ACC112 (cell line): ENCODE measurements at regions not wholly inside any gene's neighbourhood (a gene's known extent, or its start where the extent isn't known, plus 50 kb on each side); places are given as distances from the start of the nearest gene placed in this dataset.
"Not testable (repeated sequence)": the region's sequence is repeated elsewhere in the genome, so short reads cannot be mapped to it uniquely, and the experiment has no call there.

Experiments used
- H2AFZ ChIP-seq: fragments of 200-600 bp; sonication (generic); one replicate; pipeline ENCODE4 v1.6.0; 2017; ENCODE audit warnings: antibody characterized with exemption, low read length; ENCODE audit not compliant: unreplicated experiment
- H3K27ac ChIP-seq: fragments of 200-600 bp; sonication (generic); 2 replicates; pipeline ENCODE4 v1.5.1; 2014; ENCODE audit warnings: low read depth, mild to moderate bottlenecking, antibody characterized with exemption, low read length, moderate library complexity
- H3K27me3 ChIP-seq: fragments of 200-600 bp; sonication (generic); 2 replicates; pipeline ENCODE4 v1.6.1; 2014; ENCODE audit warnings: mild to moderate bottlenecking, antibody characterized with exemption, low read length, moderate library complexity, mixed read lengths; ENCODE audit not compliant: insufficient read depth
- H3K36me3 ChIP-seq: fragments of 200-600 bp; sonication (generic); 2 replicates; pipeline ENCODE4 v1.6.1; 2016; ENCODE audit warnings: mild to moderate bottlenecking, antibody characterized with exemption, low read length, moderate library complexity, mixed read lengths; ENCODE audit not compliant: insufficient read depth
- H3K4me1 ChIP-seq: fragments of 200-600 bp; sonication (generic); one replicate; pipeline ENCODE4 v1.6.1; 2016; ENCODE audit warnings: low read length, mixed read lengths; ENCODE audit not compliant: insufficient read depth, unreplicated experiment, control insufficient read depth
- H3K4me3 ChIP-seq: fragments of 200-600 bp; sonication (generic); 2 replicates; pipeline ENCODE4 v1.5.1; 2014; ENCODE audit warnings: mild to moderate bottlenecking, low read depth, low read length
- H3K79me2 ChIP-seq: fragments of 200-600 bp; sonication (generic); one replicate; pipeline ENCODE4 v1.6.0; 2016; ENCODE audit warnings: low read length; ENCODE audit not compliant: control insufficient read depth, unreplicated experiment, insufficient read depth

GRCh38 chr1:177645491-177646190 lies 324.2 kb downstream of the SEC16B start:
- H3K4me3 ChIP-seq = no peak overlapping the region
- H3K4me1 ChIP-seq = no peaks in the 10 kb centered on the region
- no peak overlapping the region for H3K27ac ChIP-seq
- no peaks in the 10 kb centered on the region for H3K36me3 ChIP-seq
- H3K27me3 ChIP-seq = no peaks in the 10 kb centered on the region
- no peaks in the 10 kb centered on the region for H3K79me2 ChIP-seq
- no peak overlapping the region for H2AFZ ChIP-seq

- Histone ChIP-seq H3K79me2 (no peaks in the 10 kb centered on the region), H3K4me3 (no peak overlapping the region), H3K4me1 (no peaks in the 10 kb centered on the region), H3K36me3 (no peaks in the 10 kb centered on the region), H3K27ac (no peak overlapping the region), H3K27me3 (no peaks in the 10 kb centered on the region), H2AFZ (no peak overlapping the region)
Observed at GRCh38 chr1:177640687-177641086, 329.2 kb downstream of the SEC16B start.

DNA sequence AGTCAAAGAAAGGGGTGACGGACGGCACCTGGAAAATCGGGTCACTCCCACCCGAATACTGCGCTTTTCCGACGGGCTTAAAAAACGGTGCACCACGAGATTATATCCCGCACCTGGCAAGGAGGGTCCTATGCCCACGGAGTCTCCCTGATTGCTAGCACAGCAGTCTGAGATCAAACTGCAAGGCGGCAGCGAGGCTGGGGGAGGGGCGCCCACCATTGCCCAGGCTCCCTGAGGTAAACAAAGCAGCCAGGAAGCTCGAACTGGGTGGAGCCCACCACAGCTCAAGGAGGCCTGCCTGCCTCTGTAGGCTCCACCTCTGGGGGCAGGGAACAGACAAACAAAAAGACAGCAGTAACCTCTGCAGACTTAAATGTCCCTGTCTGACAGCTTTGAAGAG lies 335.7 kb downstream of the SEC16B start:
- not testable (repeated sequence) for H3K4me3 ChIP-seq, H3K27me3 ChIP-seq, H3K36me3 ChIP-seq, H3K79me2 ChIP-seq, H2AFZ ChIP-seq, H3K27ac ChIP-seq, H3K4me1 ChIP-seq

DNA sequence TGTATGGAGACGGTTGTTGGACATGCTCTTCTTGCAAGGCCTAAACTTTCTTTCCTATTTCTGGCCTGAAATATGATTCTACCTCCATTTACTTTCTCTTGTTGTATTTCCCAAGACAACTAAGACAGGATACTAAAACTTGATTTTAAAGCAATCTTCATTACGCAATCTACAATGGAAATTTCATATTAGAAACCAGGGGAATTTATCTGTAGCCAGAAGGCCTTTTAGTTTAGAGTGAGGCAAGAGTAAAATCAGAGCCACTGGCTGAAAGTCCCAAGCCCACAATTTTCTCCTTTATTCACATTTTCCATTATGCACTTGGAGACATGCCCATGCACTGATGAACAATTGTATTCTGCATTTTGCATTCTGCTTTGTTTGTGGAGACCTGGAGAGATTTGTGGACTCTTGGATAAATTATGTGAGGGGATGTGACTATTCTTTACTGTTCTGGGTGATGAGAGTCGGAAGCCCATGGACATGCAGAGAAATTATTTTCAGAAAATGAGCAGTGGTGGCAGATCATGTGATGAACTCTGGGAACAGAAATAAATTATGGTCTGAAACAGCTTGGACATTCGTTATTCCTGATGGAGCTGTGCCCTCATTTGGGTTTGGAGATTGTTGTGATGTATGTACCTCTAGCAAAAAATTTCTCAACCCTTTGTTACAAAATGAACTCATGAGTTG lies 336.8 kb downstream of the SEC16B start:
- H3K27ac ChIP-seq = no peak overlapping the region
- H3K79me2 ChIP-seq = no peaks in the 10 kb centered on the region
- no peaks in the 10 kb centered on the region for H3K27me3 ChIP-seq
- H3K4me1 ChIP-seq = no peaks in the 10 kb centered on the region
- no peak overlapping the region for H2AFZ ChIP-seq
- no peak overlapping the region for H3K4me3 ChIP-seq
- H3K36me3 ChIP-seq = no peaks in the 10 kb centered on the region

DNA sequence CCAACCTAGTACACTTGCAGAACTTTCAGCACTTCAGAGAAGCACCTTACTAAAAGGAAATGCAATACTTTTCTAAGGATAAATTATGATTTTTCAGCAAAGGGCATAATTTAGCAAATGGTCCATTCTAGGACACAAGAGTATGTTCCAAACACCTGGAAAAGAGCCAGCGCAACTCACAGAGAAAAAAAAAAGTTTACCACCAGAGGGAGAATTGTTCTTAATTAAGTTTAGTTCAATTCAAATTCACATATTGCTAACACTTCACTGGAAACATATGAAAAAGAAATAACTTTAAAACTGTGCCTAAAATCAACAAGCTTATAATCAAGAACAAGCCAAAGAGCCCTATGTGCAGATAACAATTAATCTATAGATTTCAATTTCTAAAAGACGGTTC lies 338.1 kb downstream of the SEC16B start:
- no peak overlapping the region for H3K27ac ChIP-seq
- H3K79me2 ChIP-seq = no peaks in the 10 kb centered on the region
- H3K27me3 ChIP-seq = no peaks in the 10 kb centered on the region
- H3K4me3 ChIP-seq = no peak overlapping the region
- no peaks in the 10 kb centered on the region for H3K4me1 ChIP-seq
- no peak overlapping the region for H2AFZ ChIP-seq
- H3K36me3 ChIP-seq = no peaks in the 10 kb centered on the region

DNA sequence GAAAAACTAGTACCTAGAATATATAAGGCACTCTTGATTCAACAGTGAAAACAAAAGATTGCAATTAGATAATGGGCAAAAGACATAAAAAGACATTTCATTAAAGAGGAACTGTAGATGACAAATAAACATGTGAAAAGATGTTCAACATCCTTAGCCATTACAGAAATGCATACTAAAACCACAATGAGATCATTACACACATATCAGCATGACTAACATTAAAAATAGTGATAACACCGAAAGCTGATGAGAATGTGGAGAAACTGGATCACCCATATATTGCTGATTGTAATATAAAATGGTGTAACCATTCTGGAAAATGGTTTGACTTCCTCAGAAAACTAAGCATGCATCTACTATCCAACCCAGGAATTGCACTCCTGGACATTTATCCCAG lies 340.3 kb downstream of the SEC16B start:
- no peak overlapping the region for H3K4me3 ChIP-seq
- no peaks in the 10 kb centered on the region for H3K36me3 ChIP-seq
- H3K27ac ChIP-seq = no peak overlapping the region
- H3K79me2 ChIP-seq = no peaks in the 10 kb centered on the region
- no peak overlapping the region for H2AFZ ChIP-seq
- H3K4me1 ChIP-seq = no peaks in the 10 kb centered on the region
- H3K27me3 ChIP-seq = no peaks in the 10 kb centered on the region

DNA sequence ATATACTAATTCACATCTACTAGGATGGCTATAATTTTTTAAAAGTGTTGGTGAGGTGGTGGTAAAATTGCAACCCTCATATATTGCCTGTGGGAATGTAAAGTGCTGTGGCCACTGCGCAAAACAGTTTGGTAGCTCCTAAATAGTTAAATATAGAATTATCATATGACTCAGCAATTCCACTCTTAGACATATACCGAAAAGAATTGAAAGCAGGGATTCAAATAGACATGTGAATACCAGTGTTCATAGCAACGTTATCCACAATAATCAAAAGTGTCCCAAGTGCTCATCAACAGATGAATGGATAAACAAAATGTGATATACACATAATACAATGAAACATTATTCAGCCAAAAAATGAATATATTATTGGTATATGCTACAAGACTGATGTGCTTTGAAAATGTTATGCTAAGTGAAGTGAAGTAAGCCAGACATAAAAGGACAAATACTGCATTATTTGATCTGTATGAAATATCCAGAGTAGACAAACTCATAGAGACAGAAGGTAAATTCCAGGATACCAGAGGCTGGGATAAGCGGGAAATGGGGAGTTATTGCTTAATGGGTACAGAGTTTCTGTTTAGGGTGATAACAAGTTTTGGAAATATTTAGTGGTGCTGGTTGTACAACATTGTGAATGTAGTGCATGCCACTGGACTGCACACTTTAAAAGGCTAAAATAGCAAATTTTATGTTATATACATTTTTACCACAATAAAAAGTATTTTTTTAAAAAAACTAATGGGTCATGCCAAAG lies 342.5 kb downstream of the SEC16B start:
- no peaks in the 10 kb centered on the region for H3K36me3 ChIP-seq
- no peaks in the 10 kb centered on the region for H3K4me1 ChIP-seq
- no peaks in the 10 kb centered on the region for H3K79me2 ChIP-seq
- no peak overlapping the region for H2AFZ ChIP-seq
- H3K4me3 ChIP-seq = no peak overlapping the region
- no peaks in the 10 kb centered on the region for H3K27me3 ChIP-seq
- H3K27ac ChIP-seq = no peak overlapping the region

GRCh38 chr1:177620636-177621190 lies 349.1 kb downstream of the SEC16B start:
- H3K36me3 ChIP-seq = no peaks in the 10 kb centered on the region
- peaks cover 8% of the 10 kb centered on the region; the same call in 1 of the 2 replicates for H3K27me3 ChIP-seq
- no peaks in the 10 kb centered on the region for H3K4me1 ChIP-seq
- no peaks in the 10 kb centered on the region for H3K79me2 ChIP-seq
- no peak overlapping the region for H2AFZ ChIP-seq
- no peak overlapping the region for H3K4me3 ChIP-seq
- H3K27ac ChIP-seq = no peak overlapping the region

- no peak overlapping the region for H3K27ac ChIP-seq
- no peaks in the 10 kb centered on the region for H3K36me3 ChIP-seq
- no peaks in the 10 kb centered on the region for H3K4me1 ChIP-seq
- H3K79me2 ChIP-seq = no peaks in the 10 kb centered on the region
- H2AFZ ChIP-seq = no peak overlapping the region
- H3K4me3 ChIP-seq = no peak overlapping the region
- H3K27me3 ChIP-seq = peaks cover 8% of the 10 kb centered on the region; the same call in 1 of the 2 replicates
Observed at GRCh38 chr1:177615251-177615650, 354.6 kb downstream of the SEC16B start.

DNA sequence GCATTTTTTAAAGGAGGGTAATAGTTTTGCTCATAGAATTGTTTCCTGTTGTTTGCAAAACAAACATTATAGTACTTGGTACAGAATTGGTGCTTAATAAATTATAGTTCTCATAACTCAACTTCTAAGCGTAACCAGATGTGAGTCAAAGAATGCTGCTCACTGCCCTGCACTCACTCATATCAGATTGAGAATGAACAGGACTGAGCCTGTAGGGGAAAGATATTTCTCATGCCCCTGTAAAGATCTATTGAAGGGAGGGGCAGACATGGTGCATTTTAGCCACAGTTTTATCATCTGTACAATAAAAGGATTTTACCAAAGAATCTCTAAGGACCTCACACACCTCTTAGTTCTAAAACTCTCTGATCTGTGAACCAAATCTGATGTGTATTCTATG lies 358.5 kb downstream of the SEC16B start:
- H3K36me3 ChIP-seq = no peaks in the 10 kb centered on the region
- no peak overlapping the region for H3K27ac ChIP-seq
- H3K4me1 ChIP-seq = no peaks in the 10 kb centered on the region
- H2AFZ ChIP-seq = no peak overlapping the region
- H3K4me3 ChIP-seq = no peak overlapping the region
- H3K79me2 ChIP-seq = no peaks in the 10 kb centered on the region
- no peaks in the 10 kb centered on the region for H3K27me3 ChIP-seq
